CD4-positive, alpha-beta memory T cell (primary cell): ENCODE measurements at regions not wholly inside any gene's neighbourhood (a gene's known extent, or its start where the extent isn't known, plus 50 kb on each side); places are given as distances from the start of the nearest gene placed in this dataset.
A peak's percentile ranks its signal among the peaks of the same experiment; 100 is the strongest.

Experiments
- CTCF ChIA-PET: fragments of 350-600 bp; sonication (Branson Sonifier 250); formaldehyde crosslinking; loops from one replicate; lab custom pipeline; 2021; ENCODE audit warnings: inconsistent platforms; ENCODE audit not compliant: partially characterized antibody; lab: Charles Lee
- POLR2A ChIA-PET: fragments of 350-600 bp; sonication (Branson Sonifier 250); formaldehyde crosslinking; loops from one replicate; lab custom pipeline; 2021; ENCODE audit not compliant: partially characterized antibody; lab: Charles Lee
- DNase-seq, 5 donors: peaks; one replicate each; pipeline versions ENCODE4 v3.0.0 to v3.0.0-alpha.2; 2020 to 2022; ENCODE audit warnings: mixed read lengths in 1 of 5
- H3K27ac ChIP-seq: one replicate; pipeline ENCODE4 v1.7.0; 2013; ENCODE audit warnings: low read depth, low read length
- H3K27me3 ChIP-seq: 2 replicates; pipeline ENCODE4 v1.7.0; 2013; ENCODE audit warnings: mild to moderate bottlenecking, low read length, moderate library complexity; ENCODE audit not compliant: insufficient read depth
- H3K36me3 ChIP-seq: 2 replicates; pipeline ENCODE4 v1.7.0; 2013; ENCODE audit warnings: mild to moderate bottlenecking, low read length, moderate library complexity; ENCODE audit not compliant: insufficient read depth
- H3K4me1 ChIP-seq: 2 replicates; pipeline ENCODE4 v1.7.0; 2013; ENCODE audit warnings: mild to moderate bottlenecking, low read length, moderate library complexity; ENCODE audit not compliant: insufficient read depth
- H3K4me3 ChIP-seq, 2 donors: one replicate each; pipeline ENCODE4 v1.7.0; 2013; ENCODE audit warnings: low read length in 2 of 2, mild to moderate bottlenecking in 1 of 2
- H3K9me3 ChIP-seq, 2 donors: one replicate each; pipeline ENCODE4 v1.7.0; 2013; ENCODE audit warnings: low read length in 2 of 2, control low read depth in 1 of 2; ENCODE audit not compliant: control insufficient read depth in 1 of 2
- H3K27ac Mint-ChIP-seq, 7 donors: one replicate each; pipeline ENCODE4 v1.8.0; 2020 to 2021; ENCODE audit warnings: mixed read lengths in 7 of 7, mild to moderate bottlenecking in 6 of 7, inconsistent platforms in 3 of 7, moderate library complexity in 3 of 7
- H3K27me3 Mint-ChIP-seq, 2 donors: one replicate each; pipeline ENCODE4 v1.8.0; 2020 to 2021; ENCODE audit warnings: mixed read lengths in 2 of 2
- H3K36me3 Mint-ChIP-seq, 2 donors: one replicate each; pipeline ENCODE4 v1.8.0; 2020 to 2021; ENCODE audit warnings: mixed read lengths in 2 of 2, inconsistent platforms in 1 of 2, mild to moderate bottlenecking in 1 of 2
- H3K4me1 Mint-ChIP-seq, 4 donors: one replicate each; pipeline ENCODE4 v1.8.0; 2020 to 2021; ENCODE audit warnings: mixed read lengths in 4 of 4, mild to moderate bottlenecking in 1 of 4
- H3K4me3 Mint-ChIP-seq, 8 donors: one replicate each; pipeline ENCODE4 v1.8.0; 2020 to 2021; ENCODE audit warnings: mixed read lengths in 8 of 8, mild to moderate bottlenecking in 7 of 8, moderate library complexity in 6 of 8, inconsistent platforms in 3 of 8
- H3K9me3 Mint-ChIP-seq, 8 donors: one replicate each; pipeline ENCODE4 v1.8.0; 2020 to 2021; ENCODE audit warnings: mixed read lengths in 8 of 8, mild to moderate bottlenecking in 5 of 8, inconsistent platforms in 3 of 8, moderate library complexity in 1 of 8
- intact Hi-C: fragments of 100-400 bp; cut with micrococcal nuclease; formaldehyde crosslinking; loops from one replicate; pipeline ENCODE4 v1.15.1; 2023

- H3K27ac Mint-ChIP-seq = peak overlapping the region in 4 of 7 donors; percentile 16 to 78 (median 56)
- H3K9me3 ChIP-seq = no peaks in the 10 kb centered on the region
- no peaks in the 10 kb centered on the region for H3K36me3 ChIP-seq
- POLR2A ChIA-PET = interaction anchor here (1.0 to 97.0 kb wide), 7 partner anchors 8 to 69 kb away, joined by 3 to 6031 read pairs (median 8); no protein-coding TSS in a partner anchor
- no peak overlapping the region for H3K4me3 ChIP-seq
- CTCF ChIA-PET = interaction anchor here (0.6 to 2.2 kb wide), 6 partner anchors 8 to 85 kb away, joined by 3 to 5 read pairs (median 3); no protein-coding TSS in a partner anchor
- no peaks in the 10 kb centered on the region for H3K27me3 ChIP-seq
- peaks cover 29 to 57% (median 41%) of the 10 kb centered on the region in 4 donors for H3K4me1 Mint-ChIP-seq
- H3K9me3 Mint-ChIP-seq = peaks cover 0 to 7% (median 0%) of the 10 kb centered on the region in 8 donors
- no peak overlapping the region for H3K27ac ChIP-seq
- intact Hi-C loops = no loop called here
- no peak overlapping the region for H3K4me3 Mint-ChIP-seq
- H3K4me1 ChIP-seq = peaks cover 42% of the 10 kb centered on the region
- no peaks in the 10 kb centered on the region for H3K27me3 Mint-ChIP-seq
- no peaks in the 10 kb centered on the region for H3K36me3 Mint-ChIP-seq
- DNase-seq = no peak
Measured at GRCh38 chr17:77361986-77362620, 221.3 kb downstream of the SEC14L1 start.

- Histone ChIP-seq H3K4me1 (peaks cover 44% of the 10 kb centered on the region), H3K27ac (no peak overlapping the region), H3K9me3 (no peaks in the 10 kb centered on the region), H3K27me3 (no peaks in the 10 kb centered on the region), H3K4me3 (no peak overlapping the region), H3K36me3 (no peaks in the 10 kb centered on the region)
- Mint-ChIP-seq H3K27ac (peak overlapping the region; percentile 52 to 84 (median 73)), H3K4me1 (peaks cover 29 to 54% (median 41%) of the 10 kb centered on the region in 4 donors), H3K36me3 (no peaks in the 10 kb centered on the region), H3K4me3 (peak overlapping the region in 7 of 8 donors; percentile 64 to 80 (median 76)), H3K9me3 (no peaks in the 10 kb centered on the region), H3K27me3 (no peaks in the 10 kb centered on the region)
- POLR2A ChIA-PET = interaction anchor here (0.6 to 97.0 kb wide), 5 partner anchors 9 to 68 kb away, joined by 4 to 6031 read pairs (median 9); no protein-coding TSS in a partner anchor
- intact Hi-C loops = no loop called here
- CTCF ChIA-PET = no interaction called here
- no peak for DNase-seq
Measured at GRCh38 chr17:77363821-77364361, 223.1 kb downstream of the SEC14L1 start.

GRCh38 chr17:77364381-77364911, 223.7 kb downstream of the SEC14L1 start:
- Mint-ChIP-seq H3K4me1 (peaks cover 28 to 56% (median 43%) of the 10 kb centered on the region in 4 donors), H3K9me3 (no peaks in the 10 kb centered on the region), H3K4me3 (peak overlapping the region in 7 of 8 donors; percentile 64 to 80 (median 76)), H3K27me3 (no peaks in the 10 kb centered on the region), H3K36me3 (no peaks in the 10 kb centered on the region), H3K27ac (peak overlapping the region in 5 of 7 donors; percentile 42 to 84 (median 68))
- no peaks in the 10 kb centered on the region for H3K27me3 ChIP-seq
- peaks cover 47% of the 10 kb centered on the region for H3K4me1 ChIP-seq
- no peak overlapping the region for H3K4me3 ChIP-seq
- POLR2A ChIA-PET = interaction anchor here (0.6 to 97.0 kb wide), 5 partner anchors 8 to 67 kb away, joined by 3 to 6031 read pairs (median 11); no protein-coding TSS in a partner anchor
- CTCF ChIA-PET = interaction anchor here (1.2 to 1.8 kb wide), 3 partner anchors 24 to 36 kb away, joined by 3 to 7 read pairs (median 3); no protein-coding TSS in a partner anchor
- no peak for DNase-seq
- H3K9me3 ChIP-seq = no peaks in the 10 kb centered on the region
- intact Hi-C loops = no loop called here
- no peaks in the 10 kb centered on the region for H3K36me3 ChIP-seq
- H3K27ac ChIP-seq = no peak overlapping the region

- CTCF ChIA-PET = interaction anchor here (1.2 to 1.8 kb wide), 3 partner anchors 24 to 36 kb away, joined by 3 to 7 read pairs (median 3); no protein-coding TSS in a partner anchor
- Mint-ChIP-seq H3K27me3 (no peaks in the 10 kb centered on the region), H3K4me1 (peaks cover 29 to 62% (median 48%) of the 10 kb centered on the region in 4 donors), H3K4me3 (peak overlapping the region in 6 of 8 donors; percentile 4 to 76 (median 38)), H3K36me3 (no peaks in the 10 kb centered on the region), H3K27ac (peak overlapping the region in 3 of 7 donors; percentile 9 to 12 (median 11)), H3K9me3 (no peaks in the 10 kb centered on the region)
- no peak overlapping the region for H3K4me3 ChIP-seq
- no peak overlapping the region for H3K27ac ChIP-seq
- H3K4me1 ChIP-seq = peaks cover 52% of the 10 kb centered on the region
- intact Hi-C loops = no loop called here
- H3K36me3 ChIP-seq = no peaks in the 10 kb centered on the region
- no peaks in the 10 kb centered on the region for H3K27me3 ChIP-seq
- DNase-seq = no peak
- POLR2A ChIA-PET = interaction anchor here (0.6 to 97.0 kb wide), 6 partner anchors 9 to 66 kb away, joined by 3 to 6031 read pairs (median 4); no protein-coding TSS in a partner anchor
- H3K9me3 ChIP-seq = no peaks in the 10 kb centered on the region
Measured at GRCh38 chr17:77364941-77365583, 224.3 kb downstream of the SEC14L1 start.

GRCh38 chr17:77365584-77366186, 224.9 kb downstream of the SEC14L1 start:
- no peaks in the 10 kb centered on the region for H3K9me3 Mint-ChIP-seq
- Histone ChIP-seq H3K36me3 (no peaks in the 10 kb centered on the region), H3K27ac (no peak overlapping the region), H3K27me3 (no peaks in the 10 kb centered on the region), H3K4me1 (peaks cover 58% of the 10 kb centered on the region), H3K9me3 (no peaks in the 10 kb centered on the region), H3K4me3 (no peak overlapping the region)
- POLR2A ChIA-PET = interaction anchor here (0.7 to 97.0 kb wide), 8 partner anchors 9 to 66 kb away, joined by 3 to 6031 read pairs (median 4); no protein-coding TSS in a partner anchor
- H3K36me3 Mint-ChIP-seq = no peaks in the 10 kb centered on the region
- peaks cover 35 to 68% (median 53%) of the 10 kb centered on the region in 4 donors for H3K4me1 Mint-ChIP-seq
- intact Hi-C loops = no loop called here
- peak overlapping the region in 2 of 7 donors; percentile 64 to 83 for H3K27ac Mint-ChIP-seq
- no peak for DNase-seq
- CTCF ChIA-PET = interaction anchor here (1.2 to 1.8 kb wide), 3 partner anchors 25 to 35 kb away, joined by 3 to 7 read pairs (median 3); no protein-coding TSS in a partner anchor
- no peaks in the 10 kb centered on the region for H3K27me3 Mint-ChIP-seq
- peak overlapping the region in 5 of 8 donors; percentile 26 to 76 (median 46) for H3K4me3 Mint-ChIP-seq

GRCh38 chr17:77366206-77366557, 225.4 kb downstream of the SEC14L1 start:
- H3K4me3 Mint-ChIP-seq = peak overlapping the region in 2 of 8 donors; percentile 1 to 5
- peaks cover 40 to 73% (median 58%) of the 10 kb centered on the region in 4 donors for H3K4me1 Mint-ChIP-seq
- no peaks in the 10 kb centered on the region for H3K36me3 ChIP-seq
- CTCF ChIA-PET = interaction anchor here (1.7 to 1.8 kb wide), 2 partner anchors 34 to 36 kb away, joined by 3 to 7 read pairs; no protein-coding TSS in a partner anchor
- peaks cover 63% of the 10 kb centered on the region for H3K4me1 ChIP-seq
- no peak overlapping the region for H3K4me3 ChIP-seq
- H3K27ac ChIP-seq = no peak overlapping the region
- no peaks in the 10 kb centered on the region for H3K27me3 ChIP-seq
- intact Hi-C loops = no loop called here
- H3K27ac Mint-ChIP-seq = peak overlapping the region in 2 of 7 donors; percentile 64 to 83
- POLR2A ChIA-PET = interaction anchor here (0.8 to 97.0 kb wide), 6 partner anchors 8 to 65 kb away, joined by 3 to 6031 read pairs (median 4); no protein-coding TSS in a partner anchor
- H3K36me3 Mint-ChIP-seq = no peaks in the 10 kb centered on the region
- DNase-seq = no peak
- H3K9me3 ChIP-seq = no peaks in the 10 kb centered on the region
- H3K9me3 Mint-ChIP-seq = no peaks in the 10 kb centered on the region
- no peaks in the 10 kb centered on the region for H3K27me3 Mint-ChIP-seq
